SKM-1 treated with dmso at 0.1 percent for 144 hours (cell line): ENCODE measurements at regions not wholly inside any gene's neighbourhood (a gene's known extent, or its start where the extent isn't known, plus 50 kb on each side); places are given as distances from the start of the nearest gene placed in this dataset.
"Not testable (repeated sequence)": the region's sequence is repeated elsewhere in the genome, so short reads cannot be mapped to it uniquely, and the experiment has no call there.

ENCODE experiments used
- DNase-seq: peaks from one replicate; lab custom pipeline; 2025; ENCODE audit not compliant: unreplicated experiment; lab: John Stamatoyannopoulos, UW

GRCh38 chr10:63836666-63837442, 315.7 kb downstream of the REEP3 start:
- DNase-seq: no peak

- no peak for DNase-seq
Observed at GRCh38 chr10:63841761-63842160, 320.6 kb downstream of the REEP3 start.

GRCh38 chr10:63843107-63843506, 321.9 kb downstream of the REEP3 start:
- DNase-seq: no peak

- not testable (repeated sequence) for DNase-seq
Observed at GRCh38 chr10:63848871-63849270, 327.7 kb downstream of the REEP3 start.

- no peak for DNase-seq
Observed at GRCh38 chr10:63862860-63863259, 341.7 kb downstream of the REEP3 start.

GRCh38 chr10:63865210-63865609, 344.0 kb downstream of the REEP3 start:
- no peak for DNase-seq

- DNase-seq: peak; percentile 60
Observed at GRCh38 chr10:63866075-63866746, 345.0 kb downstream of the REEP3 start.

- DNase-seq: peak; percentile 34
Observed at GRCh38 chr10:63866747-63867140, 345.5 kb downstream of the REEP3 start.

- no peak for DNase-seq
Observed at GRCh38 chr10:63878428-63878827, 357.2 kb downstream of the REEP3 start.

GRCh38 chr10:63883861-63884260, 362.7 kb downstream of the REEP3 start:
- no peak for DNase-seq

GRCh38 chr10:63884426-63884825, 363.2 kb downstream of the REEP3 start:
- DNase-seq: no peak

GRCh38 chr10:63885156-63885555, 364.0 kb downstream of the REEP3 start:
- no peak for DNase-seq

- no peak for DNase-seq
Observed at GRCh38 chr10:63886281-63887022, 365.3 kb downstream of the REEP3 start.

GRCh38 chr10:63887023-63887589, 365.9 kb downstream of the REEP3 start:
- no peak for DNase-seq

GRCh38 chr10:63887600-63888370, 366.6 kb downstream of the REEP3 start:
- DNase-seq: no peak

- DNase-seq: no peak
Observed at GRCh38 chr10:63889803-63890202, 368.6 kb downstream of the REEP3 start.

GRCh38 chr10:63896992-63897391, 375.8 kb downstream of the REEP3 start:
- no peak for DNase-seq

GRCh38 chr10:63899673-63900300, 378.6 kb downstream of the REEP3 start:
- DNase-seq: no peak

- no peak for DNase-seq
Observed at GRCh38 chr10:63901228-63901627, 380.0 kb downstream of the REEP3 start.

GRCh38 chr10:63901881-63902280, 380.7 kb downstream of the REEP3 start:
- no peak for DNase-seq
